MM.1S (cell line): ENCODE measurements at regions not wholly inside any gene's neighbourhood (a gene's known extent, or its start where the extent isn't known, plus 50 kb on each side); places are given as distances from the start of the nearest gene placed in this dataset.

ENCODE experiments used
- EZH2 ChIP-seq: fragments of 300-600 bp; sonication (generic); optimal IDR thresholded peaks from 2 replicates; pipeline ENCODE3; 2017; ENCODE audit warnings: low read depth, mild to moderate bottlenecking, antibody characterized with exemption, low read length, mixed read lengths
- EZH2phosphoT487 ChIP-seq: fragments of 300-600 bp; sonication (generic); IDR thresholded peaks from 2 replicates; pipeline ENCODE4 v1.6.1; 2018; ENCODE audit warnings: antibody characterized with exemption, low read length
- TF ChIP-seq, protein P1 (sequence below): fragments of 300-600 bp; sonication (generic); IDR thresholded peaks from 2 replicates; pipeline ENCODE4 v1.5.1; 2016; ENCODE audit warnings: antibody characterized with exemption, low read length, mixed read lengths

DNA sequence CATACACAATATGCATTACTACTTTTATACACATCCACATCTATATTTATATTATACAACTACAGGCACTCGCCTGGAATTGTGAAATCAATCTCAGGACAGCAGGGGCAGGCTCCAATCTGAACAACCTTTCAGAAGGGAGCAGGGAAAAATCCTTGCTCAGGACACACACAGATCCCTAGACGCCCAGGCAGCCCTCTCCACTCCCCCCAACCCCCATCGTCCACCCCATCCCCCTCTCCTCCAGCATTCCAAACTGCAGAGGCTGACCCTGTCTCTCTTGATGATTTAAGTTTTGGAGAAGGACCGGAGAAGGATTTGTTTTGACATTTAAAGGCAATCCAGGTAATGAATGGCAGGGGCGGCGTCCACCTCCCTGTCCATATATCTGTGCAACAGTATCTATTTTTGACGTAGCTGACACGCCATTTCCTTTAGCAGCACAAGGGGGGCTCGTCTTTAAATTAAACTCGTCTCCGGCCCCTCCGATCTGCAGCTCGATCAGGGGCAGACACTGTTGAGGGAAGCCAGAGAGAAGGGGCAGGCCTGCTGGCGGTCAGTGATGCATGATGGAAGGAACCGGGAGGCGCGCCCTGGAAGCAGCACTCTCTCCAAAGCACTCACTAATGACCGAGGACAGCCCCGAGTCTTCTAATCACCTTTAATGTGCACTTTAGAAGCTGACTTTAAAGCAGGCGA is 95.0 kb upstream of the TBX5 start:
- TF ChIP-seq EZH2 (no peak), EZH2phosphoT487 (no peak)
- TF ChIP-seq, protein P1, sequence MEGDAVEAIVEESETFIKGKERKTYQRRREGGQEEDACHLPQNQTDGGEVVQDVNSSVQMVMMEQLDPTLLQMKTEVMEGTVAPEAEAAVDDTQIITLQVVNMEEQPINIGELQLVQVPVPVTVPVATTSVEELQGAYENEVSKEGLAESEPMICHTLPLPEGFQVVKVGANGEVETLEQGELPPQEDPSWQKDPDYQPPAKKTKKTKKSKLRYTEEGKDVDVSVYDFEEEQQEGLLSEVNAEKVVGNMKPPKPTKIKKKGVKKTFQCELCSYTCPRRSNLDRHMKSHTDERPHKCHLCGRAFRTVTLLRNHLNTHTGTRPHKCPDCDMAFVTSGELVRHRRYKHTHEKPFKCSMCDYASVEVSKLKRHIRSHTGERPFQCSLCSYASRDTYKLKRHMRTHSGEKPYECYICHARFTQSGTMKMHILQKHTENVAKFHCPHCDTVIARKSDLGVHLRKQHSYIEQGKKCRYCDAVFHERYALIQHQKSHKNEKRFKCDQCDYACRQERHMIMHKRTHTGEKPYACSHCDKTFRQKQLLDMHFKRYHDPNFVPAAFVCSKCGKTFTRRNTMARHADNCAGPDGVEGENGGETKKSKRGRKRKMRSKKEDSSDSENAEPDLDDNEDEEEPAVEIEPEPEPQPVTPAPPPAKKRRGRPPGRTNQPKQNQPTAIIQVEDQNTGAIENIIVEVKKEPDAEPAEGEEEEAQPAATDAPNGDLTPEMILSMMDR: no peak
